ENCODE measurements at regions not wholly inside any gene's neighbourhood (a gene's known extent, or its start where the extent isn't known, plus 50 kb on each side); places are given as distances from the start of the nearest gene placed in this dataset.
"Not testable (repeated sequence)": the region's sequence is repeated elsewhere in the genome, so short reads cannot be mapped to it uniquely, and the experiment has no call there.

DNA sequence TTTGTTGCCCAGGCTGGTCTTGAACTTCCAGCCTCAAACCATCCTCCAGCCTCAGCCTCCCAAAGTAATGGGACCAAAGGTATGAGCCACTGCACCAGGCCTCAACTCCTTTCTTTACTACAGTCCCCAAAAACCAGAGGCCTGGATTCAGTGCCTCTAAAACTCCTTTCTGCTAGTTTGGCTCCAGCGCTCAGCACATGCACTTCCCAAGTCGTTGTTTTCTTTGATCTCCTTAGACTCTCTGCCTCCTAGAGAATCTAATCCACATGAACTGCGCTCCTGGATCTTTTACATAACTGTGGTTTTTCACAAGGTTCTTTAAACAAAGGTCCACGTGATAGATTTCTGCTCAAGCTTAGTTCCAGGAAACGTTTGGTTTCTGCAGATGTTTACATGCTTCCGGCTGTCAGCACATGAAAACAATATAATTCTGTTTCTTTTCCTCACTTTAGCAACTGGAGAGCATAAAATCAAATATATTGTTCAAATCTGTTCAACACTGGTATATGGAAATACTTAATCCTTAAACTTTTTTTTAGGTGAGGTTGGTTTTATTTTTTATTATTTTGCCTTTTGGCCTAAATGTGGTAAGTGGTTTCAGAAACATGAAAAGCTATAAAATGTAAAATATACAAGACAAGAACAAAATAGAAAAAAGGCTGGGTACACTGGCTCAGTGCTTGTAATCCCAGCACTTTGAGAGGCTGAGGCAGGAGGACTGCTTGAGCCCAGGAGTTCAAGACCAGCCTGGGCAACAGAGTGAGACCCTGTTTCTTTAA, 270.5 kb upstream of the MKLN1 start:
- DNase-seq = no peak

GRCh38 chr7:131057794-131058070, 269.9 kb upstream of the MKLN1 start:
- DNase-seq = no peak

DNA sequence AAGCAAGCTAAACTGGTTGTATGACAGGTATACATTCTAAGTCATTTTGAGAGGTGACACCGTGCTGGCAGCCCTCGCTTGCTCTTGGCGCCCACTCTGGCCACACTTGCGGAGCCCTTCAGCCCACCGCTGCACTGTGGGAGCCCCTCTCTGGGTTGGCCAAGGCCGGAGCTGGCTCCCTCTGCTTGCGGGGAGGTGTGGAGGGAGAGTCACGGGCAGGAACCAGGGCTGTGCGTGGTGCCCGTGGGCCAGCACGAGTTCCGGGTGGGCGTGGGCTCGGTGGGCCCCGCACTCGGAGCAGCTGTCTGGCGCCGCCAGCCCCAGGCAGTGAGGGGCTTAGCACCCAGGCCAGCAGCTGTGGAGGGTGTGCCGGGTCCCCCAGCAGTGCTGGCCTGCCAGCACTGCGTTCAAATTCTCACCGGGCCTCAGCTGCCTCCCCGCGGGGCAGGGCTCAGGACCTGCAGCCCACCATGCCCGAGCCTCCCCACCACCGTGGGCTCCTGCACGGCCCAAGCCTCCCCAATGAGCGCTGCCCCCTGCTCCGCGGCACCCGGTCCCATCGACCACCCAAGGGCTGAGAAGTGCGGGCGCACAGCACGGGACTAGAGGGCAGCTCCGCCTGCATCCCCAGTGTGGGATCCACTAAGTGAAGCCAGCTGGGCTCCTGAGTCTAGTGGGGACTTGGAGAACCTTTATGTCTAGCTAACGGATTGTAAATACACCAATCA, 269.0 kb upstream of the MKLN1 start:
- not testable (repeated sequence) for DNase-seq

DNA sequence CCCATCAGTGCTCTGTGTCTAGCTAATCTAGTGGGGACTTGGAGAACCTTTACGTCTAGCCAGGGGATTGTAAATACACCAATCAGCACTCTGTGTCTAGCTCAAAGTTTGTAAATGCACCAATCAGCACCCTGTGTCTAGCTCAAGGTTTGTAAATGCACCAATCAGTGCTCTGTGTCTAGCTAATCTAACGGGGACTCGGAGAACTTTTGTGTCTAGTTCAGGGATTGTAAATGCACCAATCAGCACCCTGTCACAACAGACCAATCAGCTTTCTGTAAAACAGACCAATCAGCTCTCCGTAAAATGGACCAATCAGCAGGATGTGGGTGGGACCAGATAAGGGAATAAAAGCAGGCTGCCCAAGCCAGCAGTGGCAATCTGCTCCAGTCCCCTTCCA, 268.3 kb upstream of the MKLN1 start:
- DNase-seq = not testable (repeated sequence)

GRCh38 chr7:131061158-131061557, 266.5 kb upstream of the MKLN1 start:
- DNase-seq = no peak

DNA sequence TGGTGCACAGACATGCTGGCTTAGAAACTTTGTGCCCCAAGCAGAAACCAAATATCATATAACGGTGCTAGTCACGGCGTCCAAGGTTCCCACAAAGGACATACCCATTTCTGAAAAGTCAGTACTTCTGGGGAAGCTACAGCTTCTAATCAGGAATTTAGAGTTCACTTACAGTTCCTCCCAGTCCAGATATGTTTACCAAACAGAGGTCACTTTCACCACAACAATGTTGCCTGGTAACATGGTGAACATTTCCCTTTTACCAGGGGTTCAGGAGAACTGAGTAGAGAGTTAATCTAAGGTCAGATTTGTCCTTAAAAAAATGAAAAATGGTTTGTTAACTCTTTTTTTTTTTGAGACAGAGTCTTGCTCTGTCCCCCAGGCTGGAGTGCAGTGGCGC, 265.9 kb upstream of the MKLN1 start:
- DNase-seq = no peak

DNA sequence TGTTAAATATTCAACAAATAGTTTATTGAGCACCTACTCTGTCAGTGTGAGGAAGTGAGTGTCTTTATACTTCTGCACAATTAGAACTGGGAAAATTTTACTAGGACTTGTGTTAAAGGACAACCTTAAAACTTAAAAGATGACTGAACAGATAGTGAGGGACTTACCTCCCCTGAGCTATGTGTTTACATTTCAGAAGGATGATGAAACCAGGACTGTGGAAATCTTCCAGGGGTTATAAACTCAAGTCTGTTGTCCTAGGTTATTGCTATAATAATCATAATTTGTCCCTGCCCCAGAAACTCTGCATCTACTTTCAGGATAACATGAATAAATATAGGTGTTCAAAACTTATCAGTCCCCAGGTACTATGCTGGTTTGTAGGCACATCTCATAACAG, 261.0 kb upstream of the MKLN1 start:
- no peak for DNase-seq

GRCh38 chr7:131067220-131067619, 260.5 kb upstream of the MKLN1 start:
- no peak for DNase-seq

DNA sequence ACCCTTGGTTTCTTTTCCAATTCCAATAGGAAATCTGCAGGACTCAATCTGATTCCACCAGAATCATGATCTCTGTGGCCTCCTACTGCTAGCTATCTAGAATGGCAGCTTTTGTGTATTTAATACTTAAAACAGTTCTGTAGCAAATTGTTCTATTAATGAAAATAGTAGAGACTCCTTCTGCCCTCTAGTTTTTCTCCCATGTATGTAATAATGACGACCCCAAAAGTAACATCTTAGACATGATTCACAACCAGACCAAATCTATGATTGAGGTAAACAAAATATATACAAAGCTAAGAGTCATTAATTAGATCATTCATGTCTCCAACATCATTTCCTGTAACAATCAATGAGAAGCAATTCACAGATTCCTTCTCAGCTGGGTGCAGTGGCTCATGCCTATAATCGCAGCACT, 259.1 kb upstream of the MKLN1 start:
- DNase-seq = no peak

DNA sequence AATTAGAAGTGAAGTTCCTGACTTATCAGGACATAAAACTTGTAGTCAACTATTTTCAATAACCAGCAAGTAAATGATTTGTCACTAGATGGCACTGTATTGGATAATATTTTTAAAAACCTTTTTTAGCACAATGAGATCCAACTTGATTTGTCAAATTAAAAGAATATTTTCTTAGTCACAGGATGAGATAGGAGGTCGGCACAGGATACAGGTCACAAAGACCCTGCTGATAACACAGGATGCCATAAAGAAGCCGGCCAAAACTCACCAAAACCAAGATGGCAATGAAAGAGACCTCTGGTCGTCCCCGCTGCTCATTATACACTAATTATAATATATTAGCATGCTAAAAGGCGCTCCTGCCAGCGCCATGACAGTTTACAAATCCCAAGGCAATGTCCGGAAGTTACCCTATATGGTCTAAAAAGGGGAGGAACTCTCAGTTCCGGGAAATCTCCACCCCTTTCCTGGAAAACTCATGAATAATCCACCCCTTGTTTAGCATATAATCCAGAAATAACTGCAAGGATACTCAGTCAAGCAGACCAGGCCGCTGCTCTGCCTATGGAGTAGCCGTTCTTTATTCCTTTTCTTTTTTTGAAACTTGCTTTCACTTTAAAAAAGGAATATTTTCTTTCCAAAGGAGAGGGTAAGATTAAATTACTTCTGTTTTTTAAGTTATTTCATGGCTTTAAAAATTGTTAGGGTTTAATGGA, 255.7 kb upstream of the MKLN1 start:
- DNase-seq = no peak

GRCh38 chr7:131072505-131073091, 255.1 kb upstream of the MKLN1 start:
- no peak for DNase-seq

- no peak for DNase-seq
These were observed 253.6 kb upstream of the MKLN1 start for GRCh38 chr7:131074043-131074442.

- no peak for DNase-seq
These were observed 253.1 kb upstream of the MKLN1 start for GRCh38 chr7:131074585-131074984.

GRCh38 chr7:131075406-131075805, 252.3 kb upstream of the MKLN1 start:
- DNase-seq = no peak

DNA sequence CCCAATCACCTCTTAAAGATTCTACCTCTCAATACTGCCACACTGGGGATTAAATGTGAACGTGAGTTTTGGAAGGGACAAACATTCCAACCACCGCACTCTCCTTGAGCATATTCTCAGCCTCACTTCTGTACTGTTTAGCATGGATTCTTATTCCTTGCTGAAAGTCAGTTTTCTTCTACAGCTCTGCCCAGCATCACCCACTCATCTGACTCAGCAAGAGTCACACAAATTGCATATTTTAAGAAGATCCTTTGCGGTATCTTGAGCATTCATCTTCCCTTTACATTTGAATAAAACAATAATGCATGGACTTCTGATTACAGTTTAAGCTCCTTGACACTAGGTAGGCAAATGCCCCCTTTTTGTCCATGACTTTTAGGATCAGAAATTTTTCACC, 251.6 kb upstream of the MKLN1 start:
- no peak for DNase-seq

GRCh38 chr7:131076711-131077181, 250.9 kb upstream of the MKLN1 start:
- DNase-seq = no peak

DNA sequence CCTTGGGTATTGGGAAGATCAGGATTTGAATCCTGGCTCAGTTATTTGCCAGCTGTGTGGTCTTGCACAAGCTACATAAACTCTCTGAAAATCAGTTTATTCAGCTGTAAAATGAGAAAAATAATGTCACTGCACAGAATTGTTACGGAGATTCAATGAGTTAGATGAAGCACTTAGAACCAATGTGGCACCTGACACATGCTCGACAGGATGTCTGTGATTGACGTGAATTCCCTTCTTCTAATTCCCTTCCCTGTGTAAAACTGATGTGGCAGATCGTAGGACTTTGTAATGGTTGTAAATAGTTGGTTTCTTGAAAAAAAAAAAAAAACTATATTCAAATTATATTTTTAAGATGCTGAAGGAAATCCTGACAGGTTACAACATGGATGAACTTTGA, 249.9 kb upstream of the MKLN1 start:
- no peak for DNase-seq

DNA sequence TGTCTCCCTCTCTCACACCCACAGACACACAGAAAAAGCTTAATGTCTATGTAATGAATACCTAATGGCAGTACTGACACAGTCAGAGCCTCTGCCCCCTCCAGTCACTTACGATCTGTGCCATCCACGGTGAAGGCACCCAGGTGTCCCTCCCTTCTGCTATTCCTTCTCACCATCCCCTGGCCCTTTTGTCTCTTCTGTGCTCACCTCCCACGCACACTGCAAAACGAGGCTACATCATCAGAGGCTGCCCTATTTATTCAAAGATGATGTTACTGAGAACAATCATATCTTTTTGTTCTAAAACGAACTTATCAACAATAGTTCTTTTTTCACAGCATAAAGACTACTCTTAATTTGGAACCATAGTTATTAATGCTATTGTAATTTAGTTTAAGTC, 246.9 kb upstream of the MKLN1 start:
- no peak for DNase-seq

GRCh38 chr7:131081308-131081707, 246.4 kb upstream of the MKLN1 start:
- DNase-seq = no peak

DNA sequence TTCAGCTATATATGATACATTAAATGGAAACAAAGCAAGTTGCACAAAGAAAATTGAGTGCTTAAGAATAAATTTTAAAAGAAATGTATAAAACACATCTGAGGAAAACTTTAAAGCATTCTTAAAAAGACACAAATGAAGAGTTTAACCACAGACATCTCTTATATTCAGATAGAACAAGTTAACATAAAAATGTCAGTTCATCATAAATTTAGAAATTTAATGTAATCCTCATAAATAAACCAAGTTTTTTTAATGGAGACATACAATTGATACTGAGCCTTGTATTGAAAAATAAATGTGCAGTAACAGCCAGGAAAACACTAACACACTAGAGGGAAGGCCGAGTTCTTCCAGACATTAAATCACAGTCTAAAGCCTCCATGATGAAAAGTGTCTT, 243.9 kb upstream of the MKLN1 start:
- DNase-seq = no peak

GRCh38 chr7:131084336-131084735, 243.3 kb upstream of the MKLN1 start:
- DNase-seq = not testable (repeated sequence)

DNA sequence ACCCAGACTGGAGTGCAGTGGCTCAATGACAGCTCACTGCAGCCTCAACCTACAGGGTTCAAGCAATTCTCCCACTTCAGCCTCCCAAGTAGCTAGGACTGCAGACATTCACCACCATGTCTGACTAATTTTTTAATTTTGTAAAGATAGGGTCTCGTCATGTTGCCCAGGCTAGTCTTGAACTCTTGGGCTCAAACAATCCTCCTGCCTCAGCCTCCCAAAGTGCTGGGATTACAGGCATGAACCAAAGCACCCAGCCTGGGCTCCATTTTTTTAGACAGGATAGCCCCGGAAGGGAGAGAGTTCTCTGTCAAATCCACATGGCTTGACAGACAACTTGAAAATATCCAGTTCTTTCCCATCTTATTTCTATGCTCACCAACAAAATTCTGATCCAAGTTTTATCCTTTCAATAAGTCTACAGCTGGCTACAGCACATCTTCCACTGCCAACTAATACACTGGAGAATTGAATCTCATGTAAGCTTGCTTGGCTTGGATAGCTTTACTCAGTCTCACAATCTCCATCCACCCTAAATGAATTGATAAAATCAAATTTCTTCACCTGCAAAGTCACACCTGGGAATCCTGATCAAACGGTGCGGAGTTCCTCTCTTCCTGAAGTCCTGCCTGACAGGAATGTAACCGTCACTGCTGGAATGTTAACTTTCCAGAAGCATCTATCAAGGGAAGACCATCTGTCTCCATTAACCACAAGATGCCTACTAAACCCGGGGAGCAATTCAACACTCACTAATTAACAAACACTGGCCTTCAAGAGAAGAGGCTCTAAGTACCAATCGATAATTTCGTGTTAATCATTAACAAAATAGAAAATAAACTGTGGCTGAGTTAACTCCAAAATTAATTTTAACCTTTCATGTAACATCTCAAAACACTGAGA, 239.7 kb upstream of the MKLN1 start:
- DNase-seq = no peak

DNA sequence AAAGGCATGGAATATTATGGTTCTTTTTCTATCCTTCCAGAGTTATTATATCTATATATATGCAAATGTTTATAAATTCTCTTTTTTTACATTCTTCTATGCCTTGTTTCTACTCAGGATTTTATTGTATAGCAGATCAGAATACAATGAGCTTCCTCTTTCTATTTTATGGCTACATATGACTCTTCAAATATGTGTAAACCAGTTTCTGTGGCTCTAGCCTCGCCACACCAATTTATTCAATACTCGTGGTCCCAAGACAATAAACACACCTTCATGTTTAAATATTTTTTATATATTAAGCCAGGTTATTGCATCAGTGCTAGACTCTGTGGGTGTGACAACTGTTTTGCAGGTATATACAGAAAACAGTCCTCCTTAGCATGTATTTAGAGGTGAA, 237.5 kb upstream of the MKLN1 start:
- DNase-seq = no peak

All from stimulated activated CD4-positive, alpha-beta T cell treated with anti-CD3 and anti-CD28 coated beads, Interleukin-2, amount 100 ng/mL, for 48 hours (primary cell).